ENCODE measurements at regions not wholly inside any gene's neighbourhood (a gene's known extent, or its start where the extent isn't known, plus 50 kb on each side); places are given as distances from the start of the nearest gene placed in this dataset.

- WGBS, 2 donors: 47 to 54% methylated on average over 2 of the region's 2 CpGs
- intact Hi-C loops (cut with DNase I; ENCODE audit: low total_unique reads): no loop called here
Measured at GRCh38 chr2:18244845-18245244, 315.6 kb downstream of the RDH14 start.

DNA sequence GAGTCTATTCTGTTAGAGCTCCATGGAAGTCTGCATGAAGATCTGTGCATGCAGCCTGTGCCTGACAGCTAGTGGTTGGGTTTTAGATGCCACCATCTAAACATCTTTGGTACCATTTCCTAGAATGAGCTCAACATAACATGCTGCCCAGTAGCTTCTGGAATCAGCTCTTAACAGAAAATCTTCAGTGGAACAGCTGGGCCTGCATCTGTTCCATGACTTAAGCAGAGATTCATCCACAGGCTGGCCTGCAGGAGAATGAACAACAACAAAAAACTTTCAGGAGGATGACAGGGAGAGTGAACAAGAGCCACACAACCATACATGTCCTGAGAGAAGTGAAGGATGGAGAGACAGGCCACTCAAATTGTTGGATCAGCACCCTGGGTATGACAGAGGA lies 316.6 kb downstream of the RDH14 start:
- no peak overlapping the region for H3K4me3 ChIP-seq (ENCODE audit: low read depth, poor library complexity, severe bottlenecking)
- DNase-seq (ENCODE audit: low spot score in 2 of 2): no peak
- TF ChIP-seq, protein P1, sequence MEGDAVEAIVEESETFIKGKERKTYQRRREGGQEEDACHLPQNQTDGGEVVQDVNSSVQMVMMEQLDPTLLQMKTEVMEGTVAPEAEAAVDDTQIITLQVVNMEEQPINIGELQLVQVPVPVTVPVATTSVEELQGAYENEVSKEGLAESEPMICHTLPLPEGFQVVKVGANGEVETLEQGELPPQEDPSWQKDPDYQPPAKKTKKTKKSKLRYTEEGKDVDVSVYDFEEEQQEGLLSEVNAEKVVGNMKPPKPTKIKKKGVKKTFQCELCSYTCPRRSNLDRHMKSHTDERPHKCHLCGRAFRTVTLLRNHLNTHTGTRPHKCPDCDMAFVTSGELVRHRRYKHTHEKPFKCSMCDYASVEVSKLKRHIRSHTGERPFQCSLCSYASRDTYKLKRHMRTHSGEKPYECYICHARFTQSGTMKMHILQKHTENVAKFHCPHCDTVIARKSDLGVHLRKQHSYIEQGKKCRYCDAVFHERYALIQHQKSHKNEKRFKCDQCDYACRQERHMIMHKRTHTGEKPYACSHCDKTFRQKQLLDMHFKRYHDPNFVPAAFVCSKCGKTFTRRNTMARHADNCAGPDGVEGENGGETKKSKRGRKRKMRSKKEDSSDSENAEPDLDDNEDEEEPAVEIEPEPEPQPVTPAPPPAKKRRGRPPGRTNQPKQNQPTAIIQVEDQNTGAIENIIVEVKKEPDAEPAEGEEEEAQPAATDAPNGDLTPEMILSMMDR (IDR thresholded peaks at IDR 0.05): no peak
- no peak for TF ChIP-seq POLR2A (IDR thresholded peaks at IDR 0.05)
- intact Hi-C loops (cut with DNase I; ENCODE audit: low total_unique reads): no loop called here

More at GRCh38 chr2:18244845-18245244, 315.6 kb downstream of the RDH14 start:
- no peak overlapping the region for H3K4me3 ChIP-seq (ENCODE audit: low read depth, poor library complexity, severe bottlenecking)
- TF ChIP-seq POLR2A (IDR thresholded peaks at IDR 0.05): no peak
- TF ChIP-seq, protein P1 (IDR thresholded peaks at IDR 0.05): no peak
- no peak for DNase-seq (ENCODE audit: low spot score in 2 of 2)

DNA sequence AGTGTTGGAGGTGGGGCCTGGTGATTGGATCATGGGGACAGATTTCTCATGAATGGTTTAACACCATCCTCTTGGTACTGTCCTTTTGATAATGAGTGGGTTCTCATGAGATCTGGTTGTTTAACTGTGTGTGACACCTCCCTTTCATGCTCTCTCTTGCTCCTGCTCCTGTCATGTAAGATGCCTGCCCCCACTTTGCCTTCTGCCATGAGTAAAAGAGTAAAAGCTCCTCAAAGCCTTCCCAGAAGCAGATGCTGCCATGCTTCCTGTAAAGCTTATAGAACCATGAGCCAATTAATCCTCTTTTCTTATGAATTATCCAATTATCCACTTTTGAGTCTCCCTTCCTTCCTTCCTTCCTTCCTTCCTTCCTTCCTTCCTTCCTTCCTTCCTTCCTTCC lies 317.7 kb downstream of the RDH14 start:
- TF ChIP-seq, protein P1 (IDR thresholded peaks at IDR 0.05): no peak
- TF ChIP-seq POLR2A (IDR thresholded peaks at IDR 0.05): no peak
- no peak for DNase-seq (ENCODE audit: low spot score in 2 of 2)
- intact Hi-C loops (cut with DNase I; ENCODE audit: low total_unique reads): no loop called here
- H3K4me3 ChIP-seq (ENCODE audit: low read depth, poor library complexity, severe bottlenecking): no peak overlapping the region

- no peak for TF ChIP-seq POLR2A (IDR thresholded peaks at IDR 0.05)
- TF ChIP-seq, protein P1 (IDR thresholded peaks at IDR 0.05): no peak
- intact Hi-C loops (cut with DNase I; ENCODE audit: low total_unique reads): no loop called here
Measured at GRCh38 chr2:18238209-18238608, 322.2 kb downstream of the RDH14 start.

DNA sequence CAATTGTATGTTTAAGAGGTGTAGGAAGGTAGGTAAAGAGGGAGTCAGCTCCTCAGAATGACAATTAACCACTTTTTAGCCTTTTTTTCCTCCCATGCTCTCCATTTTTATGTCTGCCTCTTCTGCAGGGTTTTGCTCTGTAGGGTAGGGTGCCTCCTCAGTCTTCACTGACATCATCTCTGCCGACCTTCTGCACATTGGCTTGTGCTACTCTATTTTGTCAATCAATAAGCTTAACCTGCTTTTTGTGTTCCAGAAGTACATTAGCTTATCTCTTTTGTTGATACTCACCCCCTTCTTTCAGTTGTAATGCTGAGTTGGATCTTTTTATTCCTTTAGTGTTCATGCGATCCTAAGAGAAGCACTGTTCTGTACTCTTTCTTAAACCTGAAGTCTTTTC lies 323.2 kb downstream of the RDH14 start:
- WGBS, 2 donors: 76 to 94% methylated on average over 2 of the region's 2 CpGs
- no peak overlapping the region for H3K4me3 ChIP-seq (ENCODE audit: low read depth, poor library complexity, severe bottlenecking)
- no peak for DNase-seq (ENCODE audit: low spot score in 2 of 2)
- intact Hi-C loops (cut with DNase I; ENCODE audit: low total_unique reads): no loop called here
- no peak for TF ChIP-seq POLR2A (IDR thresholded peaks at IDR 0.05)
- TF ChIP-seq, protein P1 (IDR thresholded peaks at IDR 0.05): no peak

More at GRCh38 chr2:18238209-18238608, 322.2 kb downstream of the RDH14 start:
- WGBS, 2 donors: 48 to 54% methylated on average over 5 of the region's 5 CpGs
- no peak for DNase-seq (ENCODE audit: low spot score in 2 of 2)
- H3K4me3 ChIP-seq (ENCODE audit: low read depth, poor library complexity, severe bottlenecking): no peak overlapping the region

GRCh38 chr2:18232731-18233438 lies 327.6 kb downstream of the RDH14 start:
- TF ChIP-seq, protein P1 (IDR thresholded peaks at IDR 0.05): no peak
- no peak for TF ChIP-seq POLR2A (IDR thresholded peaks at IDR 0.05)
- intact Hi-C loops (cut with DNase I; ENCODE audit: low total_unique reads): no loop called here
- 54 to 68% methylated on average over 3 of the region's 3 CpGs for WGBS, 2 donors
- H3K4me3 ChIP-seq (ENCODE audit: low read depth, poor library complexity, severe bottlenecking): no peak overlapping the region
- no peak for DNase-seq (ENCODE audit: low spot score in 2 of 2)
